K562 (cell line): ENCODE measurements at regions not wholly inside any gene's neighbourhood (a gene's known extent, or its start where the extent isn't known, plus 50 kb on each side); places are given as distances from the start of the nearest gene placed in this dataset.

Experiments
- ATAC-seq: fragments of 200-7000 bp; cut with Tn5 transposase; 3 replicates; pipeline ENCODE4 v1.9.1; 2020; ENCODE audit warnings: moderate library complexity
- BruUV-seq: library from RNA; stranded (reverse); fragments of 400-500 nt; replicated peaks from 2 replicates; lab custom pipeline; 2021; lab: Mats Ljungman, UMichigan
- CTCF ChIA-PET: fragments of 300-600 bp; formaldehyde crosslinking; extraction: SDS; loops from one replicate; lab custom pipeline; 2021; ENCODE audit warnings: low intra/inter-chr PET ratio; lab: Yijun Ruan, JAX
- POLR2A ChIA-PET: fragments of 300-600, 350-650 bp; sonication (Branson Sonifier 250); formaldehyde crosslinking; extraction: SDS; loops from one replicate; lab custom pipeline; 2021; ENCODE audit warnings: antibody characterized with exemption, inconsistent platforms; lab: Yijun Ruan, JAX
- DNase-seq, 4 experiments: peaks; one replicate each; pipeline versions ENCODE4 v3.0.0 to v3.0.0-alpha.2; 2011 to 2018; ENCODE audit warnings: low spot score in 3 of 4, mixed read lengths in 3 of 4; ENCODE audit errors: extremely low read depth in 1 of 4
- FAIRE-seq: peaks from 2 replicates; lab custom pipeline; 2011; peaks lifted over from hg19 to GRCh38; lab: Jason Lieb, UNC
- H2AFZ ChIP-seq: 2 replicates; pipeline ENCODE4 v1.6.0; 2011; ENCODE audit warnings: low read depth, low read length, control low read depth, inconsistent platforms
- H3K27ac ChIP-seq: fragments of 200-600 bp; 3 replicates; pipeline ENCODE4 v1.8.0; 2011; ENCODE audit warnings: low read depth, mild to moderate bottlenecking, control low read depth, inconsistent platforms, low read length, moderate library complexity, mixed read lengths; ENCODE audit errors: extremely low read depth
- H3K27me3 ChIP-seq, 2 experiments: fragments of 300-600 bp in 1 of 2; 2 replicates in 1 of 2; 3 replicates in 1 of 2; pipeline versions ENCODE4 v1.6.0 to v1.8.0; 2011; ENCODE audit warnings: inconsistent platforms in 2 of 2, low read length in 2 of 2, mild to moderate bottlenecking in 1 of 2, mixed read lengths in 1 of 2, moderate library complexity in 1 of 2; ENCODE audit not compliant: control insufficient read depth in 2 of 2, insufficient read depth in 2 of 2
- H3K36me3 ChIP-seq: fragments of 300-600 bp; 3 replicates; pipeline ENCODE4 v1.8.0; 2011; ENCODE audit warnings: mild to moderate bottlenecking, low read length, inconsistent platforms; ENCODE audit not compliant: control insufficient read depth, insufficient read depth
- H3K4me1 ChIP-seq, 2 experiments: fragments of 200-600 bp in 1 of 2; replicated peaks in 1 of 2; 2 replicates in 1 of 2; 3 replicates in 1 of 2; pipeline versions ENCODE4 v1.5.1 to v1.8.0; 2011; ENCODE audit warnings: inconsistent platforms in 2 of 2, low read length in 2 of 2, mild to moderate bottlenecking in 1 of 2, mixed read lengths in 1 of 2, moderate library complexity in 1 of 2; ENCODE audit not compliant: control insufficient read depth in 2 of 2, insufficient read depth in 2 of 2
- H3K4me2 ChIP-seq: 2 replicates; pipeline ENCODE4 v1.6.1; 2011; ENCODE audit warnings: low read length, control low read depth, inconsistent platforms, mixed read lengths; ENCODE audit not compliant: insufficient read depth
- H3K4me3 ChIP-seq: fragments of 200-600 bp; sonication (generic), shearing (Covaris generic); 2 replicates; pipeline ENCODE4 v1.5.1; 2016; ENCODE audit warnings: control low read depth, inconsistent platforms
- H3K79me2 ChIP-seq: fragments of 200-600 bp; 3 replicates; pipeline ENCODE4 v1.8.0; 2011; ENCODE audit warnings: low read length, inconsistent platforms; ENCODE audit not compliant: control insufficient read depth, insufficient read depth
- H3K9ac ChIP-seq, 2 experiments: 2 replicates each; pipeline versions ENCODE4 v1.6.0 to v1.6.1; 2011; ENCODE audit warnings: low read depth in 2 of 2, low read length in 2 of 2, control low read depth in 1 of 2, inconsistent platforms in 1 of 2, mild to moderate bottlenecking in 1 of 2, mixed read lengths in 1 of 2; ENCODE audit not compliant: insufficient read depth in 1 of 2
- H3K9me1 ChIP-seq: one replicate; pipeline ENCODE4 v1.6.0; 2011; ENCODE audit warnings: inconsistent platforms, mild to moderate bottlenecking, low read length, moderate library complexity; ENCODE audit not compliant: control insufficient read depth, insufficient read depth
- H3K9me3 ChIP-seq: replicated peaks from 2 replicates; pipeline ENCODE4 v1.5.1; 2011; ENCODE audit warnings: low read depth, low read length, inconsistent platforms; ENCODE audit not compliant: control insufficient read depth, insufficient read depth
- H4K20me1 ChIP-seq: replicated peaks from 2 replicates; pipeline ENCODE4 v1.6.1; 2011; ENCODE audit warnings: low read length, inconsistent platforms, mixed read lengths; ENCODE audit not compliant: control insufficient read depth, insufficient read depth
- ESRRA ChIP-seq: fragments of 450-650 bp; IDR thresholded peaks from 2 replicates; pipeline ENCODE4 v1.6.1; 2014; ENCODE audit warnings: low read depth, mild to moderate bottlenecking, moderate library complexity, borderline replicate concordance
- ETS1 ChIP-seq: conservative IDR thresholded peaks from 2 replicates; pipeline ENCODE4 v1.6.1; 2011; ENCODE audit warnings: low read depth, mild to moderate bottlenecking, low read length; ENCODE audit not compliant: control insufficient read depth
- ILF3 ChIP-seq: fragments of 450-650 bp; IDR thresholded peaks from 2 replicates; pipeline ENCODE4 v1.6.1; 2018; ENCODE audit warnings: antibody characterized with exemption, mild to moderate bottlenecking, moderate library complexity, borderline replicate concordance
- KDM5B ChIP-seq: fragments of 200-600 bp; sonication (generic); IDR thresholded peaks from 2 replicates; pipeline ENCODE4 v1.6.1; 2012; ENCODE audit warnings: low read depth, mild to moderate bottlenecking, moderate library complexity, low read length, control low read depth, inconsistent platforms; ENCODE audit not compliant: insufficient replicate concordance
- MEIS2 ChIP-seq: fragments of 450-650 bp; IDR thresholded peaks from 2 replicates; pipeline ENCODE4 v1.6.1; 2014; ENCODE audit warnings: mild to moderate bottlenecking; ENCODE audit not compliant: partially characterized antibody
- NR0B1 ChIP-seq: fragments of 450-650 bp; IDR thresholded peaks from one replicate; pipeline ENCODE4 v1.6.1; 2018; ENCODE audit warnings: mild to moderate bottlenecking, moderate library complexity; ENCODE audit not compliant: partially characterized antibody
- PTTG1 ChIP-seq: fragments of 450-650 bp; IDR thresholded peaks from 2 replicates; pipeline ENCODE4 v1.6.1; 2016; ENCODE audit warnings: low read depth, mild to moderate bottlenecking, missing genetic modification characterization, missing compliant biosample characterization
- SNAPC5 ChIP-seq: fragments of 250-450 bp; sonication (Bioruptor Pico); IDR thresholded peaks from 2 replicates; pipeline ENCODE4 v1.8.0; 2021; ENCODE audit warnings: moderate library complexity, mild to moderate bottlenecking, inconsistent platforms
- TRIM28 ChIP-seq: fragments of 450-650 bp; IDR thresholded peaks from 2 replicates; pipeline ENCODE4 v1.6.1; 2017
- USF2 ChIP-seq: sonication (generic); formaldehyde crosslinking; IDR thresholded peaks from 2 replicates; pipeline ENCODE4 v1.5.0; 2020; ENCODE audit warnings: missing genetic modification reagents
- ZBTB43 ChIP-seq: sonication (generic); formaldehyde crosslinking; IDR thresholded peaks from 2 replicates; pipeline ENCODE4 v1.8.0; 2023; ENCODE audit warnings: mild to moderate bottlenecking, missing genetic modification reagents
- ZNF24 ChIP-seq: fragments of 450-650 bp; IDR thresholded peaks from 2 replicates; pipeline ENCODE4 v1.6.1; 2016
- ZNF561 ChIP-seq: fragments of 450-650 bp; formaldehyde crosslinking; conservative IDR thresholded peaks from 2 replicates; pipeline ENCODE4 v1.4.0; 2020; ENCODE audit warnings: mild to moderate bottlenecking, moderate library complexity
- ZNF764 ChIP-seq: fragments of 250-450 bp; sonication (Bioruptor Pico); IDR thresholded peaks from 2 replicates; pipeline ENCODE4 v1.4.0; 2020; ENCODE audit warnings: low read depth, mild to moderate bottlenecking, moderate library complexity
- WGBS: fragments of 100-300 bp; shearing (Covaris generic); methylation state at CpG from one replicate; pipeline ENCODE4 v1.1.6; 2016; ENCODE audit warnings: low coverage, mixed read lengths; ENCODE audit not compliant: insufficient coverage; ENCODE audit errors: missing lambda C conversion rate; 5-methylcytosine and 5-hydroxymethylcytosine counted together
- in situ Hi-C: fragments of 300-500 bp; cut with MboI; formaldehyde crosslinking; loops from 4 replicates; pipeline ENCODE4 v1.15.0; 2018; ENCODE audit warnings: inconsistent platforms, mixed read lengths
- intact Hi-C: fragments of 100-400 bp; cut with micrococcal nuclease; formaldehyde crosslinking; loops from 2 replicates; pipeline ENCODE4 v1.14.2; 2022

GRCh38 chr20:4431446-4431845, 182.4 kb upstream of the ADRA1D start:
- Histone ChIP-seq H3K36me3 (no peaks in the 10 kb centered on the region), H3K9ac (no peak overlapping the region), H3K4me2 (no peak overlapping the region), H4K20me1 (no peaks in the 10 kb centered on the region), H3K4me1 (no peaks in the 10 kb centered on the region), H3K9me1 (no peaks in the 10 kb centered on the region), H3K4me3 (no peak overlapping the region), H3K27me3 (peaks cover 0 to 9% of the 10 kb centered on the region in 2 experiments; a peak in 2 of 5 replicates), H3K9me3 (no peaks in the 10 kb centered on the region), H2AFZ (no peak overlapping the region), H3K27ac (no peak overlapping the region), H3K79me2 (no peaks in the 10 kb centered on the region)
- CTCF ChIA-PET: no interaction called here
- no peak for FAIRE-seq
- intact Hi-C loops: no loop called here
- no TSS peak for BruUV-seq
- ATAC-seq: no peak
- POLR2A ChIA-PET: no interaction called here
- WGBS: 6% methylated on average over 2 of the region's 2 CpGs
- no peak for DNase-seq
- in situ Hi-C loops: no loop called here
- TF ChIP-seq ESRRA: no peak
- no peak for TF ChIP-seq ETS1
- no peak for TF ChIP-seq ZNF24
- TF ChIP-seq USF2: no peak
- no peak for TF ChIP-seq ZNF561
- TF ChIP-seq ILF3: no peak
- no peak for TF ChIP-seq ZNF764
- no peak for TF ChIP-seq KDM5B
- TF ChIP-seq SNAPC5 (CRISPR knock-in tag): no peak
- TF ChIP-seq PTTG1 (tag): no peak
- no peak for TF ChIP-seq ZBTB43 (CRISPR knock-in tag)
- no peak for TF ChIP-seq MEIS2
- no peak for TF ChIP-seq NR0B1
- no peak for TF ChIP-seq TRIM28
